ENCODE measurements at regions not wholly inside any gene's neighbourhood (a gene's known extent, or its start where the extent isn't known, plus 50 kb on each side); places are given as distances from the start of the nearest gene placed in this dataset.

DNA sequence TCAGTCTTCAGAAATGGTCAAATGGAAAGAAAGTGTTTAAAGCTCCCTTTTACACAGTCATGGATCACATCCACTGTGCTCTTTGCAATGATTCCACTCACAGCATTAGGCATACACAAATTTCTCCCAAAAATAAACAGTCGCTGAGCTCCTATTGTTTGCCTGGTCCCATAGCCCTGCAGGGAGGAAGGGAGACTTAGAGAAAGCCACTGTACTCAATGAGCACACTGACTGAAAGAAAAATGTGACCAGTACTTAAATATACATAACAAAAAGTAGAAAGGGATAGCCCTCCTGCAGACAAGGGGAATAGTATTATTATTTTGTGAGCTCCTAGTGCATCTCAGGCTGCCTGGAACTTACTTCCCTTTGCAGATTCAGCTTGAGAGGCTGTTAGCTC lies 853.2 kb downstream of the GRID1 start:
- no peak for DNase-seq

DNA sequence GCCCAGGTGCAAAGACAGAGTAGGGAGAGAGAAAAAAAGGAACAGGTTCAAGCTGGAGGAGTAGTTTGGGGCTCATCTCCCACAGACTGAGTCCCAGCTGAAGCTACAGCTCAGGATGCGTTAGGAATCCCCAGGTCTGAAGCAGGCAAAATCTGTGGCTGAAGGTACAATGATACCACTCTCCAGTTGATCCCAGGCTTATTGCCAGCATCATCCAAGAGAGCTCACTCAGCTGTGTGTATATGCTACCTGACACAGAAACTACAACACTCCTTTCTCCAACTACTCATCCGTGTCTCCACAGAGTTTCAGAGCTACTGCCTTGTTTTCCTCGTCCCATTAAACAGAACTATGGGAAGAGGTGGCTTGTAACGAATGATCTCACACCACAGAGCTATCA lies 851.3 kb downstream of the GRID1 start:
- no peak for DNase-seq

DNA sequence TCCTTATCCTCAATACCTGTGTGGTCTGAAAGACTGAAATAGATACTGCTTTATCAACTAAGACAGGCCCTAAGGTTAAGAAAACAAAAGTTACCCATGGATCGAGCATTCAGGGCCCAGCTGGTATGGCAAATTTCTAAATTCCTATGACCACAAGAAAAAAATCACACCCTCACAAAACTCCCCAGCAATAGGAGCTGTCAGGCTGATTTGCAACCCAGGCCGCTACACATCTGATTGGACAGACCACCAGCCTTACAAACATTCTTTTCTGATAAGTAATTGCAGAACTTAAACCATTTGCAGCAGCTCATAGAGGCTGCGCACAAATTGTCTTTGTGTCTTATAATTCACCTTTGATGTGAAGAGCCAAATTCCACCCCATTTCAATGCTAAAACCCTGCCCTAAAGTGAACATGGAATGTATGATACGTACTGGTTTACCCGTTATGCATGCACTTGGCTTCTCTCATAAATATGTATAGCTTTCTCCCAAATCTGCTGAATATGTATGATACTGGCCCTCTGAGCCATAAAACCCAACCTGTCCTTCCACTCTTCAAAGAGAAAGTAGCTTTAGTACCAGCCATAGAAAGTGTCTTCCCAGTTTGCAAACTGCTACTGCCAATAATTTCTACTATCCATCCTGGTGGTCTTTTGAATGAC lies 842.5 kb downstream of the GRID1 start:
- DNase-seq = no peak

DNA sequence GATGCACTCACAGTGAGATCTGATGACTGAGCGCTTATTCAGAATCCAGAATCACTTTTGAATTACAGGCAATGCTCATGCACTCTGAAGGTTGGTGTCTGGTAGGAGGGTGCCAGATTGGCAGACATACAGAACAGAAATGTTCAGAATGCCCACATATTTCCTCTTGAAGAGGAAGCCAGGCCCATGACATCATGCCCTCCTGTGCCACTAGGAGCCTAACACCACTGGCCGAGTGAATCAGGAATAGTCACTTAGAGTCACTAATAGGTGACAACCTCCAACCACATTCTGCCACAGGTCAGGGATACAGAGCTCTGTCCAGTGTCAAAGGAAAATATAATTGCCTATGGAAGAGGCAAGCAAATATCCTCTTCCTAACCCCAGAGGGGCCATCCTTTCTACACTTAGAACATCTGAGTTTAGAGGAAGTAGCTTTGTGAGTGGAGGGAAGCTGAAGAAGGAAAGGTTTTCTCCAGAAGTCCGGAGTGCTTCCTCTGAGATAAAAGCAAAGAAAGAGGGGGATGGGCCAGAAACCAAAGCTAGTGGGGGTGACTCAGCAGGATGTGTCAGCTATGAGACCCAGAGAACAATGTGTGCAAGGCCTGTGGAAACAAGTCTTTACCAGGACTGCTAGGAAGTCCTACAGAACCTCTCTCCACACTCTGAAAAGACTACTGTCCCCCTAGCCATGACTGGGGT lies 838.8 kb downstream of the GRID1 start:
- DNase-seq = peak; percentile 2

DNA sequence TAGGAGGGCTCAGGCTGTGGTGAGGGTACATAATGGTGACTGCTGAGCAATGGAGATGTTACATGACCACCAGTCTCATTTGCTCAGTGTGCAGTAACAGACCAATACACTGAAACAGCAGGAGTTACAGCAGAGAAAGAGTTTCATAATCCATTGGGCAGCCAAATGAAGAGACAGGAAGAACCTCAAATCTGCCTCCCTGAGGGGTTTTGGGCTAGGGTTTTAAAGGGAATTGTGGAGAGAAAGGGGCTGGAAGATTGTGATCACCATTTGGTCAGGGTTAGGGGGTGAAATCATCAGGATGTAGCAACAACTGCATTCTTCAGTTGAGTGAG lies 838.3 kb downstream of the GRID1 start:
- DNase-seq = no peak

DNA sequence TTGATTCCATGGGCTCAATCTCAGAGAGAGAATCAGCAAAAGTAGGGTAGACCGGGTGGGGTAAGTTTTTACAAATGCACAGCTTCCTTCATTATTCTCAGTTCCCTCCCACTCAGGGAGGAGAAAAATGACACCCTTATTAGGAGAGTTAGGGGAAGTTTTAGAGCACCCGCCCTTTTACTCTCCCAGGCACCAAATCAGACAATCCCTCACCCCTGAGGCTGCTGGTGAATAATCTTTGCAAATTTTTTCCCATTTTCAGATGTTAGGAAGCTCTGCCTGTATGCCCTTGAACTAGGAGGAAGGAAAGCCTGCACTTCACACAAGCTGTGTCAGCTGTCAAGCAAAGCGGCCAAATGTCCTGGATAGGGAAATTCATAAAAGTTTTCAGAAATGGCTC lies 834.9 kb downstream of the GRID1 start:
- no peak for DNase-seq

DNA sequence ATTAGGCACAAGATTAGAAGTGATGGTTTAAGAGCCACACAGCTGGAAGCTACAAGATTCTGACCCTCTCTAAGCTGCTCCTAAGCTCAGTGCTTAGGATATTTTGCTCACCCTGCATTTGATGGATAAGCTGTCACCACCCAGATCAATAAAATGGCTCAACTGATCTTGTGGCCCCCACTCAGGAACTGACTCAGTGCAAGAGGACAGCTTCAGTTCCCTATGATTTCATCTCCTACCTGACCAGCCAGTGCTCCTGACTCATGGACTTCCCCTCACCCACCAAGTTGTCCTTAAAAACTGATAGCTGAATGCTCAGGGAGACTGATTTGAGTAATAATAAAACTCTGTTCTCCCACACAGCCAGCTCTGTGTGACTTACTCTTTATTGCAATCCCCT lies 833.8 kb downstream of the GRID1 start:
- no peak for DNase-seq

DNA sequence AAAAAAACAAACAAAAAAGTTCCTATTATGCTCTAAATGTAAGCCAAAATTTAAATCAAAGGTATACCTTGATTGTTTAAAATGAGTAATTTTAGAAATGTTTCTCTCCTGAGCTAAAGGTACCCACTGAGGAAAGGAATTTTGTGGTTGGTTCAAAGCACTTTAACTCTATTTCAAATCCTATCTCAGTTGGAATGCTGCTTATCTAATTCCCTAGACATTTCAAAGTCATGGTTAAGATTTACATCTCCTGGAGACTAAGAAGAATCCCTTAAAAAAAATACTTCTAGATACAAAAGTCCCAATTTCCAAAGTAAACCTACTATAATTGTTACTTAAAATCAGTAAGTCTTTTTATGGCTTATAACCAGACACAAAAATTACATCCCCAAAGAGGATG lies 830.7 kb downstream of the GRID1 start:
- DNase-seq = no peak

DNA sequence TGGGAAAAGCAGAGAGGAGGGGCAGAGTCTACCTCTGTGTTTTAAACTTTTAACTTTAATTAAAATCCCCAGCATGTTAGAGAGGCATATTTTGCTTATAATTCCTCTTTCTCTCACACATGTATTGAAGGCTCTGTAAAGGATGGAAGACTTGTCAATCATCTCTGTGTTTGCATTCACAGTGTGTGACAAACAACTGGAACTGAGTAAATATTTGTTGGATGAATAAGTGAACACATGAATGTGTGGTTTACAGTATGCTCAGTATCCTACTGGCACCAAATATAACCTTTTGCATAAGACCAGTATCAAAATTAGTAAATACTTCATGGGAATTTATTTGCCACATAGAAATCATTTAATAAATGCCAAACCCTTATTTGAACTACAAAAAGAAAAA lies 829.0 kb downstream of the GRID1 start:
- no peak for DNase-seq

DNA sequence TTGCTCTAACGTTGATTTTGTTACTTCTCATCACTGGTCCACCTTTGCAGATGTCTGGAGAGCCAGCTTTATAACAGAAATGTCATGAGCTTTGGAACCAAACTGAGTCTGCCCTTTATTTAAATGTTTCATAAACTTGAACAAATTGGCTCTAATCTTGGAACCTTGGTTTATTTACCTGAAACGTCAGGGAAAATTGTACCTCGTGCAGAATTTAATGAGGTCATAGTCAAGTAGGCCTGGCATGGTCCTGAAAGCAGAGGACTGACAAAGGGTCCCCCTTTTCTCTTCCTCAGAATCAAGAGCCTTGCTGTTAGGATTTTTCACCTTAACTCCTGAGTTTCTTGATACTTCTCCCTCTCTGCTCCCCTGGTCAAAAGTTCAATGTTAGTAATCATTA lies 828.0 kb downstream of the GRID1 start:
- DNase-seq = no peak

DNA sequence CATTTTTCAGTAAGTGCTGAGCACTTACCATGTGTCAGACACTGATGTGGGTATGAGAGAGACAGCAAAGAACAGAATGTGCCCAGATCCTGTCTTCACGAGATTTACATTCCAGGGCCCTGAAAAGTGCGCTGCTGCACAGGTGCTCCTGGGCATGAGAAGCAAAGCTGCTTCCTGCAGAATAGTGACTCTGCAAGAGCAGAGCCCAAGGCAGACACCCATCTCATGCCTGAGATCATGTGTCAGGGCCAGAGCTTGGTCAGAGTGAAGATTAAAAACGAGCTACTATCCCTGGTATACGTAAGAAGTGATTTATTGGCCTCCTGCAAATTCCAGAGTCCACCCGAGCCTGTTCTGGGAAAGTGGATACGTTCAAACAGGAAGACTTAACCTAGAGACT lies 824.4 kb downstream of the GRID1 start:
- no peak for DNase-seq

DNA sequence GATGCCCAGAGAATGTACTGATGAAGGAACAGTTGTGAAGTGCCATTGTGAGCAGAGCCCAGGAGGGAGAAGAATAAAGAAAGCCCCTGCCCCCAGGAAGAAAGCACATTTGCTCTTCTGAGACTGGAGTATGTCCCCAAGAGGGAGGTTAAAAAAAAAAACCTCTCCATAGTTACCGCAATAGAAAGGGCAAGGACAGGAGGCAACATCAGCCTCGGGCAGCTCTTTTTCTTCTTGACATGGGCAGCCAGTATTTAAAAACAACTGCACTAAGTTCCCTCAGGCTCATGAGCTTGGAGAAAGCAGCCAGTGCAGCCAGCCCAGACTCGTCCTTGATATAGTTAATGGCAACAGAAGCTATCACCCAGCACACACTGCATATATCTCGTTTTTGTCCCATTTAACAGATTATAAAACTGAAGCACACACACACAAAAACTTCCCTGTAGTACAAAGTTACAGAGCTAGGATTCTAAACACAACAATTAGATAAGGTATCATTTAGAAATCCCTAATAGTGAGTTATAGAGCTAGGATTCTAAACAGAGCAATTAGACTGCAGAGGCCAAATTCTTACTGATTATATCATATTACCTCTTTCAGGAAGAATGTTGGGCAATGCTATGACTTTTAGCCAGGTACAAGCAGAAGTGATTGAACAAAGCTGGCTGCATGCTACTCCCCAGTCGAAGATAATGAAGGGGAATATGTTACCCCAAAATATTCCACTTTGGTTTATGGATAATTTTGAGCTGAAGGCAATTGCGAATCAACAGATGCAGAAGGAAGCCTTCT lies 823.5 kb downstream of the GRID1 start:
- DNase-seq = no peak

DNA sequence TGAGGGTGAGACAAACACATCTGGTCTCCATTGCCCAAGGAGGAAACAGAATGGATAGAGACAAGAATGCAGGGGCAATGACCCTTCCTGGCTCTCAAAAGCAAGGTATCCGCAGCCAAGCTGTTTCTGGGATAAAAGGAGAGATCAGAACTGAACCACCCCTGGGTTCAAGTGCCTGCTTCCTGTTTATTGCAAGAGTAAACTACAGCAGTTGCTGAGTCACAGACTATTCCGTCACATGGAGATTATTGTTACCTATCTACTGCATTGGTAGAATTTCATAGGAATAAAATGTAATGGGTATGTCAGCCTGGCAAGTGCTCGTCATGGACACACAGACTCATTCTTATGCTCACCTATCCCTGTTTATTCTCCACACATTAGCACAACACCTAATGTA lies 821.6 kb downstream of the GRID1 start:
- DNase-seq = no peak

DNA sequence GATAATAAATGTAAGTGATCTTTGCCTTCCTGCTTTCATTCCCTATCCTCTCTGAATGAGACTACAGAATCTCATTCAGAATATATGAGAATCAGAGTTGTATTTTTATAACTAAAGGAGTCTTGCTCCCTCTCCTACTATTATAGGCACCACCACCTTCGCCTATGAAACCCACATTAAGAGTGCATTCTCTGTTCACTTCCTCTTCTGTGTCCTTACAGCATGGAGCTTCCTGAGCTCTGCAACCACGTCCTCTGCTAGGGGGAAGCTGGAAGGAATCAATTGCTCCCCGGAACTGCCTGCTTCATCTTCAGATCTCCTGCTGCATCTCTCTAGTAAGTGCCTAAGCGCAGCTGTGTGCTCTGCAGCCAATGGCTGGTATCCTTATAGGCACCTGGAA lies 820.7 kb downstream of the GRID1 start:
- no peak for DNase-seq

DNA sequence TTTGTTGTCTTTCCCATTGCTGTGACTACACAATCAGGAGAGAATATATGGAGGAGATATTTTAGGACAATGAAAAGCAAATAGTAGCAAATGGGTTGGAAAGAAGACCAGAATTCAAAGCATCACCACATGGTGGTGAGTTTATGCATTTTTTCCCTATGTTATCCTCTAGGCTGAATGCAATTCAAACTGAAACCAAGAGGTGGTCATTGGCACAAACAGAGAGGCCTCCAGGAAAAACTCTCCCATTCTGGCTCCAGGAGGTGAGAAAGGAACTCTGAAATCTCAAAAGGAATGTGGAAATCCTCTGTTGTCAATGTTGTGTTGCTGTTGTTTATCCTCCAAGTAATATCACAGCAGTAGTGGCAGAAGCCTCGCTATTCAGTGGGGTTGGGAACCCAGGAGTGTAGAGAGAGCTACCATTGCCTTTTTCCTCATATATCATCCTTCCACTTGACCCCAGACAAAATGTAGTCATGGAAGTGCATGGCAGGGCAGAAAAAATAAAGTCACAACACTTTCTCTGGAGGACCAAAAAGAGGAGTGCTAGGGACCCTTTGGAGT lies 819.1 kb downstream of the GRID1 start:
- no peak for DNase-seq

DNA sequence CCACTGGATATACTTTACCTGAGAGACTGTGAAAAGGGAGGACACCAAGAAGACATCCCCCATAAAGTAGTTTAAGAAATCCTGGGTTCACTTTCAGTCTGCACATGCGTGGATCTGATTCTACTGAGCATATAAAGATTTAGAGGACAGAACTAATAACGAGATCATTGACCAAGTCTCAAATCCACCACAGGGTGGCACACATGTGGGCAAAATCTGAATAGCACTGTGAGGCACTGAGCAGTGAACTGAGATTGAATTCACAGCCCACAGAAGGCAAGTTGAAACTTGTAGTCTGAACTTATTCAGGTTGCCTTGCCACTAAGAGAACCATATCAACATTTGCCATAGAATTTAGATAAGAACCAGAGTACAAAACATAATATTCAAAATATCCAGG lies 818.6 kb downstream of the GRID1 start:
- peak; percentile 23 for DNase-seq
